Right ventricle myocardium superior (tissue), 1 donor: ENCODE measurements at regions not wholly inside any gene's neighbourhood (a gene's known extent, or its start where the extent isn't known, plus 50 kb on each side); places are given as distances from the start of the nearest gene placed in this dataset.

Experiments used
- ATAC-seq: fragments of 200-7000 bp; cut with Tn5 transposase; one replicate; pipeline ENCODE4 v1.9.1; 2020; ENCODE audit warnings: mild to moderate bottlenecking; ENCODE audit not compliant: poor library complexity
- DNase-seq: peaks from one replicate; pipeline ENCODE4 v3.0.0-alpha.2; 2020
- intact Hi-C: fragments of 100-400 bp; cut with DNase I; formaldehyde crosslinking; loops from one replicate; pipeline ENCODE4 v1.11.2; 2022
- donor health status: DM: no; HTN: yes; CAD: no; lungs with severe emphysema.

DNA sequence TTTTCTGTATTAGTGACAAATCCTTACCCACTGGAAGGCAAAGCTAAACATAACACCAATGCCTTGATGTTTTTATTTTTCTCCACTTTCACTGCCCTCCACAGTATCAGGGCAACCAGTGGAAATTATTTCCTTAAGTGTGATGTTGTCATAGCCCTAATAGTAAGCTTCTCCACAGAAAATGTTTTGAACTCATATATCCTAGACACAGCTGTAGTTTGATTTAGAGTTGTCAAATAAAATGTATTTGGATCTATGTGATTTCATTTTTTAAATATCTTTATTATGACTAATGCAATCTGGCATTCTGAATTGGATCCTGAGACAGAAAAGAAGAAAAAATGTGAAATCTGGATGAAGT is 70.9 kb upstream of the UFL1 start:
- DNase-seq (no peak), ATAC-seq (no peak)
- intact Hi-C loops = no loop called here

DNA sequence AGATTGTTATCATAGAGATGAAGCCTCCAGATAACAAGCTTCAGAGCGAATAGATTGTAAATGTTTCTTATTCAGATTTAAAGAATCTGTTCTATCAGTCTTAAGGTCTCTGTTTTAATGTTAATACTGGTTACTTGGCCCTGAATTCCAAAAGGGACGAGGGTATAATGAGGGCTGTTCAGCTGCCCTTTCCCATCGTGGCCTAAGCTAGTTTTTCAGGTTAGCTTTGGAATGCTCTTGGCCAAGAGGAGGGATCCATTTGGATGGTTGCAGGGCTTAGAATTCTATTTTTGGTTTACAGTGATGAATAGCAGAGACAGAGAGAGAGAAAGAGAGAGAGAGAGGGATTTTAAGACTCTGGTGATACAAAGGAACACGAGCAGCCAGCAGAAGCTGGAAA is 62.8 kb upstream of the UFL1 start:
- intact Hi-C loops = no loop called here
- ATAC-seq = no peak
- no peak for DNase-seq

DNA sequence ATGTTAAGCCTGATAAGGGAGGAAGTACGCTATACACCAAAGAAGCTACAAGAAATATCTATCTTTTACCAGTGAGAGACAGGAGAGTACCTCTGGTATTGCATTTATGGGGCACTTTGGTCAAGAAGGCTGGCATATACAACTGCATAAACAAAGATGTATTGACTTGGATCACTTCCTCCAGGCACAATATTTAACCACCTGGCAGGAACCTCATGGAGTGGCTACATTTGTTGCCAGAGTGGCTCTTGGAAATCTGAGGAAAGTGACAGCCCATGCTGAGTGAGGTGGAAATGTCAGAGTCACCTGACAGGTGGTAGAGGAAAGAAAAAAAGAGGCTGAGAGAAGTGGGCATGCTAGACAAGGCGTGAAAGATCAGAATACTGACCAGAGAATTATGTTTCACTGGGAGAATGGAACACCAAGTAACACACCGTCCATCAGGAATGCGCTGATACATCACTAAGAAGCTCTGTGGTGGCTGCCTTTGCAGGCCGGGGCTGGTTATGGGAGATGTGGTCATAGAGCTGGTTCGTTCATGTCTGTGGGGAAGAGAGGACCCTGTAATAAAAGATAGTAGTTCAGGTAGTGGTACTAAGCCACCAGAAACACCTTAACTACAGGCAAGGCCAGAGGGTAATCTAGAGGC is 61.4 kb upstream of the UFL1 start:
- intact Hi-C loops = no loop called here
- no peak for ATAC-seq
- DNase-seq = no peak

DNA sequence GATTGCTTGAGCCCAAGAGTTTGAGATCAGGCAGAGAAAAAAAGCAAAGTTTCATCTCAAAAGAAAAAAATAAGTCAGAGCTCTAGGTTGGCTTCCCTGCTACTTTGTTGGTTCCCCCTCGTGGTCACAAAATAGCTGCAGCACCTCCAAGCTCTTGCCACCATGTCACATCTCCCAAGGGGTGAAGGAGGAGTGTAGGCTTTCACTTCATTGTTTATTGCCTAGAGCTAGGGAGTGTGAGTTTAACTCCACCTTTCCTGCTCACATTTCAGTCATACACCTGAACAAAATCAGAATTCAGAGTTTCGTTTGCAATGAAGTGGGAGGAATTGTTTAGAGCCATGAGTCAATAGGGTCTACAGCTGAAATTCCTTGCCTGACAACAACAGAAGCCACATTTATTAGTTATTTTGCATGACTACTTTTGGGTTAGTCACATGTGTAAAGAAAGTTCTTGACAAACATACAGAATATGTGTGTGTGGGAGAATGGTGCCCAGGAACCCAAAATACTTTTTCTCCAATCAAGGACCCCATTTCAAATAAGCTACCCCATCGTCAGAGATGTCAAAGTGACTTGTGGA is 56.2 kb upstream of the UFL1 start:
- intact Hi-C loops = no loop called here
- ATAC-seq (no peak), DNase-seq (no peak)

DNA sequence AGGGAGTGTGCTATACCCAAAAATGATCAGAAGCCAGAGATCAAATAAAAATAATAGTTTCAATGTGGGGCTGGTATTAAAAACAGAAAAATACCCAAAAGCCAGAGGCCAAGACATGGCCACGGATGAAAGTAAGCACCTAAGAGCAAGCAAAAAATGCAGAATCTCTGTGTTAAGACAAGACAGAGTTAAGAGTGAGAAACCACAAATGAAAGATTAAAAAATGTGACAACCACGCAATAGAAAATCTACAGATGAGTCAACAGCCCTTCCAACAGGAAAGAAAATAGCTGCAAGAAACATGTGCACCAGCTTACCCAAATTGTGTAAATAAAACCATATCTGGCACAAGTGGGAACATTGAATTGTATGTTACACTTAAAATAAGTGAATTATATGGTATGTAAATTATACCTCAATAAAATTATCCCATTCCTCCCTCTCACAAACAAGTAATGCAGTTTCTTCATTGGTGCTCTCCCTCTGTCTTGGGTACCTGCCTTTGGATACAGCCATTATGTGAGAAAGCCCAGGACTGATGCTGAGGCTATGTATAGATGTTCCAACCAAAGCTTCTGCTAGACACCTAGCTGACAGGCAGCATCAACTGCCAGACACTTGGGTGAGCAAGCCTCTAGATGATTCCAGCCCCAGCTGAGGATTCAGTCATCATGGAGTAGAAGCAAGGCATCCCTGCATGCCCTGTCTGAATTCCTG is 55.3 kb upstream of the UFL1 start:
- ATAC-seq = no peak
- DNase-seq = no peak
- intact Hi-C loops = no loop called here

DNA sequence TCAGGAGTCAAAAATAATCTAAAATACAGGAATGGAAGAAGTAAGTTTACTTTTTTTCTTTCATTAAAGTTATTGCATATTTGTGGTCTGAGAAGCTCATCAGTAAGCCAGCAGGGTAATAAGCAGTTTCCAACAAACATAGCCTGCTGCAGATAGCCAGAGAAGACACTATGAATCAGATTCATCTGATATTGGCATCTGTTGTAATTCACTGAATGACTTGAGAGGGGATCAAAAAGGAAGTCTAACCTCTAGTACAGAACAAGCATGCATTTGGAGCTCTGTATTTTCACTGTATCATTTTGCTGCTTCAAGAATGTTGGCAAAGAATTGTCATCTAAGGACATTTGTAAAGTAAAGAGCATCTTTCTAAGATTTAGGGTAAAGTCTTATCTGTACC is 53.8 kb upstream of the UFL1 start:
- DNase-seq (no peak), ATAC-seq (no peak)
- intact Hi-C loops = no loop called here

DNA sequence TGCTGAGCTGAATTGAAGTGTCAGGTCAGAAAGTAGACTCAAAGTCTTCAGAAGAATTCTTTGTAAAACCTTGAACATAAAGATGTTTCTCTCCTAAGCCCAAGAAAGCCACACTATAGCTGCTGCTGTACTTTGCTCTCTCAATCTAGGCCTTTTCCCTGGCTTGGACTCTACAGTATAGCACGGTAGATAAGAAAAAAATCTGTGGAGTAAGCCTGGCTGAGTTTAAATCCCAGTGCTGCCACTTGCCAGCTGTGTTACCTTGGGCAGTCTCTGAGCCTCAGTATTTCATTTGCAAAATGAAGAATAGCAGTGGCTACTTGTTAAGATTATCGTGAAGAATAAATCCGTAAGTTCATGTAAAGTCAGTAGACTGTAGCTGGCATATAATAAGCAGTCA is 53.3 kb upstream of the UFL1 start:
- DNase-seq (no peak), ATAC-seq (no peak)
- intact Hi-C loops = no loop called here

DNA sequence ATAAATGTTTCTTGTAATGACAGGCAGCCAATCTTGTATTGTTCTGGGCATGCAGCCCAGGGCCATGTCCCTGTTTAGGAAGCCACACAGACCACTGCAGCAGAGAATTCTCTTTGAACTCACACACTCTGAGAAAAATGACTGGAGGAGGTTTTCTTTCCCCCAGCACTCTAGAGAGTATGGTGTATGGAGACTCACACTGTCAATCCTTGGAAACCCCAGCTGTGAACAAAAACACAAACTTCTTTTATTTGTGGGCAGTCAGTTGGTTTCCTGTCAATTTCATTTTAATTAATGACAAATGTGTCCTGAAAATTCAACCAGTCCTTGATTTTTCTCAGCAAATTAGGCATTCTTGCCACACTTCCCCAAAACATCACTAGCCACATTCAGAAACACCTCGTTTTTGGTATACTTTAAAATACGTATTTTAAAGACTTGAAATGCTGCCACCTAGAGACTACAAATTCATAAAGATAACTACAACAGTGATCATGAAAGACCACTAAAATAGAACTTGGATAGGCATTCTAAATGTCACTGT is 52.9 kb upstream of the UFL1 start:
- intact Hi-C loops = no loop called here
- no peak for ATAC-seq
- DNase-seq = no peak

DNA sequence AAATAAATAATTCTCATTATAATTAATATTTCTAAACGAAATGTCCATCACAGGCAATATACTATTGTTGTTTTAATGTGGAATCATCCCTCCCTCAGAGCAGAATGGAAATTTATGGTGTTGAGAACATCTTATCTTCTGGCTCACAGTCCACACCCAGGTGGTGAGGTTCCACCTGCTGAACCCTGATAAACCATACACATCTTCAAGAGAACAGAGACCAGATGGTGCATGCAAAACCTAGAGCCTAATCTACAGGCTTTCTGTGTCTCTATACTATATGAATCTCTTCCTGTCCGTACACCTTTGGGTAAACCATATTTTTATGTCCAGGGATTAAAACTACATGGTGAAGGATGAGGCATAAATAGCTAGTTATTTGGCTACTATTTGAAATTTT is 52.3 kb upstream of the UFL1 start:
- intact Hi-C loops = no loop called here
- ATAC-seq (no peak), DNase-seq (no peak)

DNA sequence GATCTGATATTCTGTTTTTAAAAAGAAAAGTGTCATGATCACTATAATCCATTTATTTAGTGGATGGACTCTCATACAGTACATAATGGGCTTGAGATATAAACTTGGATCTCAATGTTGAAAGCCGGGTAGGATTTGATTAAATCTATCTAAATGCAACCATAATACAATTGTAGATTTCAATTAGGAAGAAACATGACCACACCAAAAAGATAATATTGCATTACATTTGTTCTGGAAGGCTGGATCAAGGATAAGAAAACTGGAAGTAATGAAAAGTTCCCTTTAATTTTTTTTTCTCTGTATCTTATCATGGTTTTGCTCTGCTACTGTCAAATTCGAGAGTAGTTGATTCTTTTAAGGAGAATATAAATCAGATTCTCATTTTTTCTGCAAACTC is 51.3 kb upstream of the UFL1 start:
- DNase-seq (no peak), ATAC-seq (no peak)
- intact Hi-C loops = no loop called here
